ENCODE measurements at regions not wholly inside any gene's neighbourhood (a gene's known extent, or its start where the extent isn't known, plus 50 kb on each side); places are given as distances from the start of the nearest gene placed in this dataset.

DNA sequence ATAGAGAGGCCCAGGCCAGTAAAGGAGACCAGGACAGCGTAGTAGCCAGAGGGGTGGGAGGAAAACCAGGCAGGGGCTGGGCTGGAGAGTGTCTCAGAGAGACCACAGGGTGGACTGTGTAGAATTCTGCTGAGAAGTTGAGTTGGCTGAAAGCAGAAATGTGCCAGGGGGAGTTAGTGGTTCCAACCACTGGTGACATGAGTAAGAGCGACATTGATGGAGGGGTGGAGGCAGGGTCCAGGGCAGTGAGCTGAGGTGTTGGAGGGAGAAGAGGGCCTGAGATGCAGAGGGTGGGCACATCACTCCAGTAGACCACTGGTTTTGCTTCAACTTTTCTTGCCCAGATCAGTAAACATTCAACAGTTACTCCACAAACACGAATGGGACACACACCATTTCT is 106.5 kb downstream of the ASB7 start:
- in situ Hi-C loops (cut with HindIII; ENCODE audit: low sequenced_read_pairs): loop anchor here (10.0 kb wide), 1 partner anchor 136 kb away; no protein-coding TSS in a partner anchor
- H3K4me3 ChIP-seq (ENCODE audit: low read depth, low read length): no peak overlapping the region
- no peak for DNase-seq (ENCODE audit: low read depth)
- TF ChIP-seq, protein P1, sequence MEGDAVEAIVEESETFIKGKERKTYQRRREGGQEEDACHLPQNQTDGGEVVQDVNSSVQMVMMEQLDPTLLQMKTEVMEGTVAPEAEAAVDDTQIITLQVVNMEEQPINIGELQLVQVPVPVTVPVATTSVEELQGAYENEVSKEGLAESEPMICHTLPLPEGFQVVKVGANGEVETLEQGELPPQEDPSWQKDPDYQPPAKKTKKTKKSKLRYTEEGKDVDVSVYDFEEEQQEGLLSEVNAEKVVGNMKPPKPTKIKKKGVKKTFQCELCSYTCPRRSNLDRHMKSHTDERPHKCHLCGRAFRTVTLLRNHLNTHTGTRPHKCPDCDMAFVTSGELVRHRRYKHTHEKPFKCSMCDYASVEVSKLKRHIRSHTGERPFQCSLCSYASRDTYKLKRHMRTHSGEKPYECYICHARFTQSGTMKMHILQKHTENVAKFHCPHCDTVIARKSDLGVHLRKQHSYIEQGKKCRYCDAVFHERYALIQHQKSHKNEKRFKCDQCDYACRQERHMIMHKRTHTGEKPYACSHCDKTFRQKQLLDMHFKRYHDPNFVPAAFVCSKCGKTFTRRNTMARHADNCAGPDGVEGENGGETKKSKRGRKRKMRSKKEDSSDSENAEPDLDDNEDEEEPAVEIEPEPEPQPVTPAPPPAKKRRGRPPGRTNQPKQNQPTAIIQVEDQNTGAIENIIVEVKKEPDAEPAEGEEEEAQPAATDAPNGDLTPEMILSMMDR (IDR thresholded peaks at IDR 0.05; ENCODE audit: low read depth, low read length, missing control alignments): no peak

DNA sequence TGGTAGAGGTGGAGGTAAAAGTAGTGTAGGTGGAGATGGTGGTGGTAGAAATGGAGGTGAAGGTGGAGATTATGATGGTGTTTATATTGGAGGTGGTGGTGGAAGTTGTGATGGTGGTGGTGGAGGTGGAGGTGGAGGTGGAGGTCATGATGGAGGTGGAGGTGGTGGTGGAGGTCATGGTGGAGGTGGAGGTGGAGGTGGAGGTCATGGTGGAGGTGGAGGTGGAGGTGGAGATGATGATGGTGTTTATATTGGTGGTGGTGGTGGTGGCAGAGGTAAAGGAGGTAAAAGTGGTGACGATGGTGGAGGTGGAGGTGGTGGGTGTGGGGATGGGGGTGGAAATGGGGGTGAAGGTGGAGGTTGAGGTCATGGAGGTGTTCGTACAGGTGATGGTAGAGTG is 107.8 kb downstream of the ASB7 start:
- H3K4me3 ChIP-seq (ENCODE audit: low read depth, low read length): no peak overlapping the region
- no peak for DNase-seq (ENCODE audit: low read depth)
- in situ Hi-C loops (cut with HindIII; ENCODE audit: low sequenced_read_pairs): no loop called here
- TF ChIP-seq, protein P1 (IDR thresholded peaks at IDR 0.05; ENCODE audit: low read depth, low read length, missing control alignments): no peak

DNA sequence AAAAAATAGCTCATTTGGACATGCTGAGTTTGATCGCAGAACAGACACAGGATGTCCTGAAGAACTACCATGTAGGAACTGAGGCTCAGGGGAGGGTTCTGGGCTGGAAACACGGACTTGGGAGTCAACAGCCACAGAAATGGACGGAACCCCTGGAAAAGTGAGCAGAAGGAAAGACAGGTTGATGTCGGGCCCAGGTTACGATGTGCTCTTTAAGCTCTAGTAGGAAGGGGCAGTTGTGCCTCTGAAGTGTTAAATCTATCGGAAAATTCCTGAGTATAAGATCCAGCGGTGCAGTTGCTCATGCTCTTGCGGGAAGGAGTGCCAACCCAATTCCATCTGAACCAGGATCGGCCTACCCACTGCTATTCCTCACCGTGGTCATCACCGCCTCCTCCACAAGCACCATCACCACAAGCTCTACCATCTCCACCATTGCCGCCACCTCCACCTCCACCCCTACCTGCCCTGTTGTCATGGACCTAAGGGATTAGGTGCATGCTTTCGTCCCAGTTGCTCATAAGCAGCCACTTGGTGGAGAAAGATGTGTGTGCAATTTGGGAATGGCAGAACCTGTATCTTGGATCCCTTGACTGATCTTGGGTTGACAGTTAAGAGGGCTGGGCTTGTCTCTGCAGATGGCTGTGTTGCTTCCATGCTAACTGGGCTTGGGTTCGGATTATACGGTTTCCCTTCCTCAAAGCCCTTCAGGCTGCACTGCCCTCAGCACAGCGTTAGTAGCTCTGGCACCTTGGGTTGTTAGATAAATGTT is 108.5 kb downstream of the ASB7 start:
- no peak overlapping the region for H3K4me3 ChIP-seq (ENCODE audit: low read depth, low read length)
- in situ Hi-C loops (cut with HindIII; ENCODE audit: low sequenced_read_pairs): no loop called here
- TF ChIP-seq, protein P1 (IDR thresholded peaks at IDR 0.05; ENCODE audit: low read depth, low read length, missing control alignments): no peak
- DNase-seq (ENCODE audit: low read depth): no peak

DNA sequence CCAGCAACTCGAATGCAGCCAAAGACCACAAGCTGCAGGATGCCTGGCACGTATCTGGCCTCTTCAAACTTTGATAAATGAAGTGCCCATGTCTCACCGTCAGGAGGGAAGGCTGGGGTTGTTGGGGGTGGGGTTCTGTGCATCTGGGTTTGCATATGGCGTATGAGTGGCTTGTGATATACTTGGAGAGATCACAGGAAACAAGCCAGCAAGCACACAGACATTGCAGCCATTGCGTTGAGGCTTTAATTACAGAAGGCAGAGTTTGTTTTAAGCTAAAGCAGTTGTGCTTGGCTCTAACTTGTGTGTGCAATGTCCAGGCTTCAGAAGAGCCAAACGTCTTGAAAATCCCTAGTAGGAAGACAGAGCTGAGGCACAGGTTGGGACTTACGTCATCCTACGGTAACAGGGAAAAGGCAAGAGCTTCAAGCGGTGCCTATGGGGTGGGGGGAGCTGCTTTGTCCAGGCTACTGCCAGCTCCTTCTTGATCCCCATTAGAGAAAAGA is 109.2 kb downstream of the ASB7 start:
- TF ChIP-seq, protein P1 (IDR thresholded peaks at IDR 0.05; ENCODE audit: low read depth, low read length, missing control alignments): no peak
- in situ Hi-C loops (cut with HindIII; ENCODE audit: low sequenced_read_pairs): no loop called here
- DNase-seq (ENCODE audit: low read depth): no peak

DNA sequence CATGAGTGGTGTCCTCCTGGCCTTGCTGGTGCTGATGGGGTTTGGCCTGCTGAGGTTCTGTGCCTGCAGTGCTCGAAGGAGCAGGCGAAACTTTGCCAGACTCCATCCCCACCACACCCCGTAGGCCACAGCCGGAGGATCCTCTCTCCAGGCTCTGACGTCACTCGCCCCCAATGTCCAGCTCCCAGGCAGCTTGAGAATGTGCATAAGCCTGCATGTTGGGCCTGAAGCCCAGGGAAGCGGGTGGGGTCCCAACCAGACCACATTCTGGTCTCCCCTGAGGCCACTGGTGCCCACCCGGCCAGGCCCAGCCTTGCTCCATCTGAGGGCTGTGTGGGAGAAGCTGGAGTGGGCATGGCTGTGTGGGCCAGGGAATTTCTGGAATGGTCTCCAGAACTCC is 109.8 kb downstream of the ASB7 start:
- TF ChIP-seq, protein P1 (IDR thresholded peaks at IDR 0.05; ENCODE audit: low read depth, low read length, missing control alignments): no peak
- no peak overlapping the region for H3K4me3 ChIP-seq (ENCODE audit: low read depth, low read length)
- no peak for DNase-seq (ENCODE audit: low read depth)
- in situ Hi-C loops (cut with HindIII; ENCODE audit: low sequenced_read_pairs): no loop called here

More for the DNA sequence above, 109.2 kb downstream of the ASB7 start:
- H3K4me3 ChIP-seq (ENCODE audit: low read depth, low read length): no peak overlapping the region

DNA sequence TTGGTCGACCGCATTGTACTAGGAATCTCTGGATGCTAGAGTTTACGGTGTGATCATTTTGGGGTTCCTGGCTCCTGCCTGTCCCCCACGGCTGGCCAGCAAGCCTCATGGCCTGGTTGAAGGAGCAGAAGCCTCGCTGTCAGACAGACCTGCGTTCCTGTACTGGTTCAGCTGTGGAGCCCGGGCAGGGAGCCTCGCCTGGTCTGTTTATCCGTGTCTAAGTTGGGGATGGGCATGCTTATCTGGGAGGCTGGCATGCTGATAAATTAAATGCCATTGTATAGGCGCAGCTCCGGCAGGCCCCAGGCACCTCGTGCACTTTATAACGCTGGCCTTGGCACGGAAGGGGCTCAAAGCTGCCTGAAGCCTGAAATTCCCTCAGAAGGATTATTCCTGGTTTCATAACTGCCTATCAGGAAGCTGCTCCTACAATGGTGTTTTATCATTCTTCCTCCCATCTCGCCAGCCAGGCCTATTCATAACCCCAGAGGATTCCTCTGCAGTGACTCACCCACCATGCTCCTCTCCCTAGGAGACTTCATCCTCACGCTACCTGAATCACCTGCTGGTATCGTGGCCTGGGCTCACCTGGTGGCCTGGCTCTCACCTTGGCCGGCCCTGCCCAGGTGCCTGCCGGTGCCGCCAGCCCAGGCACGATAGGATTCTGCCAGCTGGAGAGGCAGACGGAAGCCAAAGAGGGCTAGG is 110.9 kb downstream of the ASB7 start:
- DNase-seq (ENCODE audit: low read depth): no peak
- TF ChIP-seq, protein P1 (IDR thresholded peaks at IDR 0.05; ENCODE audit: low read depth, low read length, missing control alignments): no peak
- no peak overlapping the region for H3K4me3 ChIP-seq (ENCODE audit: low read depth, low read length)
- in situ Hi-C loops (cut with HindIII; ENCODE audit: low sequenced_read_pairs): no loop called here

Measured in astrocyte of the cerebellum (primary cell).